ENCODE measurements at regions not wholly inside any gene's neighbourhood (a gene's known extent, or its start where the extent isn't known, plus 50 kb on each side); places are given as distances from the start of the nearest gene placed in this dataset.
A peak's percentile ranks its signal among the peaks of the same experiment; 100 is the strongest.

- Histone ChIP-seq H3K4me1 (replicated peaks) (no peaks in the 10 kb centered on the region), H3K4me3 (no peak overlapping the region), H3K27me3 (replicated peaks; ENCODE audit: insufficient read depth) (no peaks in the 10 kb centered on the region), H3K36me3 (no peaks in the 10 kb centered on the region), H3K9me3 (no peaks in the 10 kb centered on the region), H3K27ac (no peak overlapping the region)
- DNase-seq (ENCODE audit: low spot score), result no peak
- WGBS, result 95% methylated on average over 2 of the region's 2 CpGs
- intact Hi-C loops (cut with DNase I), result no loop called here
- TF ChIP-seq, protein P1, sequence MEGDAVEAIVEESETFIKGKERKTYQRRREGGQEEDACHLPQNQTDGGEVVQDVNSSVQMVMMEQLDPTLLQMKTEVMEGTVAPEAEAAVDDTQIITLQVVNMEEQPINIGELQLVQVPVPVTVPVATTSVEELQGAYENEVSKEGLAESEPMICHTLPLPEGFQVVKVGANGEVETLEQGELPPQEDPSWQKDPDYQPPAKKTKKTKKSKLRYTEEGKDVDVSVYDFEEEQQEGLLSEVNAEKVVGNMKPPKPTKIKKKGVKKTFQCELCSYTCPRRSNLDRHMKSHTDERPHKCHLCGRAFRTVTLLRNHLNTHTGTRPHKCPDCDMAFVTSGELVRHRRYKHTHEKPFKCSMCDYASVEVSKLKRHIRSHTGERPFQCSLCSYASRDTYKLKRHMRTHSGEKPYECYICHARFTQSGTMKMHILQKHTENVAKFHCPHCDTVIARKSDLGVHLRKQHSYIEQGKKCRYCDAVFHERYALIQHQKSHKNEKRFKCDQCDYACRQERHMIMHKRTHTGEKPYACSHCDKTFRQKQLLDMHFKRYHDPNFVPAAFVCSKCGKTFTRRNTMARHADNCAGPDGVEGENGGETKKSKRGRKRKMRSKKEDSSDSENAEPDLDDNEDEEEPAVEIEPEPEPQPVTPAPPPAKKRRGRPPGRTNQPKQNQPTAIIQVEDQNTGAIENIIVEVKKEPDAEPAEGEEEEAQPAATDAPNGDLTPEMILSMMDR (IDR thresholded peaks at IDR 0.05), result no peak
- no peak for TF ChIP-seq POLR2A (IDR thresholded peaks at IDR 0.05)
- no peak for TF ChIP-seq POLR2AphosphoS5 (IDR thresholded peaks at IDR 0.05)
Measured at GRCh38 chr13:80656512-80656904, 315.6 kb upstream of the SPRY2 start.

GRCh38 chr13:80655778-80656511 lies 315.0 kb upstream of the SPRY2 start:
- Histone ChIP-seq H3K27ac (no peak overlapping the region), H3K27me3 (replicated peaks; ENCODE audit: insufficient read depth) (no peaks in the 10 kb centered on the region), H3K4me3 (no peak overlapping the region), H3K4me1 (replicated peaks) (no peaks in the 10 kb centered on the region), H3K36me3 (no peaks in the 10 kb centered on the region), H3K9me3 (no peaks in the 10 kb centered on the region)
- no peak for DNase-seq (ENCODE audit: low spot score)
- WGBS, result 80% methylated on average over 5 of the region's 5 CpGs
- intact Hi-C loops (cut with DNase I), result no loop called here
- no peak for TF ChIP-seq POLR2AphosphoS5 (IDR thresholded peaks at IDR 0.05)
- no peak for TF ChIP-seq POLR2A (IDR thresholded peaks at IDR 0.05)
- TF ChIP-seq, protein P1 (IDR thresholded peaks at IDR 0.05), result no peak

- no peak for DNase-seq (ENCODE audit: low spot score)
- WGBS, result 71% methylated on average over 37 of the region's 37 CpGs
- intact Hi-C loops (cut with DNase I), result no loop called here
Measured at GRCh38 chr13:80654638-80655249, 313.8 kb upstream of the SPRY2 start.

DNA sequence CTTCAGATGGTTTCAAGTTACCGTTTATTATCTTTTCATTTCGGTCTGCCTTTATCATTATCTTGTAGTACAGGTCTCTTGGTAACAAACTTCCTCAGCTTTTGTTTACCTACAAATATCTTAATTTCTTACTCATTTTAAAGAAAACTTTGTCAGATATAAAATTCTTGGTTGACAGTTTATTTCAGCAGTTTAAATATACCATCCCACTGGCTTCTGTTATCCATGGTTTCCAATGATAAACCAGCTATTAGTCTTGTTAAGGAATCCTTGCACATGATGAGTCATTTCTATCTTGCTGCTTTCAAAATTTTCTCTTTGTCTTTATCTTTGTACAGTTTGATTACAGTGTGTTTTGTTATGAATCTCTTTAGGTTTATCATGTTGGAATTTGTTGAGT lies 308.3 kb upstream of the SPRY2 start:
- no peaks in the 10 kb centered on the region for H3K36me3 ChIP-seq
- 81% methylated on average over 2 of the region's 2 CpGs for WGBS
- no peak overlapping the region for H3K4me3 ChIP-seq
- H3K27ac ChIP-seq, result no peak overlapping the region
- no peak for DNase-seq (ENCODE audit: low spot score)
- no peaks in the 10 kb centered on the region for H3K4me1 ChIP-seq (replicated peaks)
- intact Hi-C loops (cut with DNase I), result no loop called here
- H3K27me3 ChIP-seq (replicated peaks; ENCODE audit: insufficient read depth), result no peaks in the 10 kb centered on the region
- TF ChIP-seq, protein P1 (IDR thresholded peaks at IDR 0.05), result no peak
- TF ChIP-seq POLR2A (IDR thresholded peaks at IDR 0.05), result no peak
- TF ChIP-seq POLR2AphosphoS5 (IDR thresholded peaks at IDR 0.05), result no peak
- no peaks in the 10 kb centered on the region for H3K9me3 ChIP-seq

More at GRCh38 chr13:80654638-80655249, 313.8 kb upstream of the SPRY2 start:
- Histone ChIP-seq H3K4me1 (replicated peaks) (no peaks in the 10 kb centered on the region), H3K4me3 (peak overlapping the region in 1 of 2 donors; percentile 10), H3K36me3 (no peaks in the 10 kb centered on the region), H3K27me3 (replicated peaks; ENCODE audit: insufficient read depth) (no peaks in the 10 kb centered on the region), H3K27ac (no peak overlapping the region), H3K9me3 (no peaks in the 10 kb centered on the region)
- TF ChIP-seq, protein P1 (IDR thresholded peaks at IDR 0.05), result no peak
- no peak for TF ChIP-seq POLR2AphosphoS5 (IDR thresholded peaks at IDR 0.05)
- TF ChIP-seq POLR2A (IDR thresholded peaks at IDR 0.05), result no peak

DNA sequence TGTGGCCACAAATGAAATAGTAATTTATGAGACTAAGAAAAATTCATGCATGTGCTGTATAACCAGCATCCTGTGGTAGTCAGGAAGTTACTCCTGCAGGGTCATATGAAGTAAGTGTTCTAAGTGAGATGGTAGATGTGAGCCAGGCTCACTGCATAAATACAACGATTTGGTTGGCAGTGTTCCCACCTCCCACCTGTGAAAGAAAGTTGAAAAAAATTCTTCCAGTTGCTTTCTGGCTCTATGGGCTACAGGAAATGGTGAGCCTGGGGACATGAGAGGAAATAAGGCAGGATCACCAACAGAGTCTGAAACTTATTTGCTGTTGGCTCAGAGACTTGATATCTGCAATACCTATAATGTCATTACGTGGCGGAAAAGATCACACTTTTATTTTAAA lies 301.7 kb upstream of the SPRY2 start:
- no peaks in the 10 kb centered on the region for H3K9me3 ChIP-seq
- intact Hi-C loops (cut with DNase I), result no loop called here
- TF ChIP-seq, protein P1 (IDR thresholded peaks at IDR 0.05), result no peak
- no peak for TF ChIP-seq POLR2A (IDR thresholded peaks at IDR 0.05)
- TF ChIP-seq POLR2AphosphoS5 (IDR thresholded peaks at IDR 0.05), result no peak
- H3K27ac ChIP-seq, result no peak overlapping the region
- no peak for DNase-seq (ENCODE audit: low spot score)
- H3K4me1 ChIP-seq (replicated peaks), result no peaks in the 10 kb centered on the region
- 60% methylated on average over 3 of the region's 3 CpGs for WGBS
- no peak overlapping the region for H3K4me3 ChIP-seq
- H3K27me3 ChIP-seq (replicated peaks; ENCODE audit: insufficient read depth), result no peaks in the 10 kb centered on the region
- H3K36me3 ChIP-seq, result no peaks in the 10 kb centered on the region
